Uterus (tissue), 3 donors: ENCODE measurements at regions not wholly inside any gene's neighbourhood (a gene's known extent, or its start where the extent isn't known, plus 50 kb on each side); places are given as distances from the start of the nearest gene placed in this dataset.

ENCODE experiments used
- DNase-seq, 2 donors: peaks; one replicate each; pipeline ENCODE4 v3.0.0-alpha.2; 2019 to 2020
- H3K27ac ChIP-seq, 2 donors: fragments of 200-600 bp; sonication (generic); 1 replicate in 1 of 2; 2 replicates in 1 of 2; pipeline ENCODE4 v1.5.1; 2016 to 2018
- H3K27me3 ChIP-seq, 2 donors: fragments of 200-600 bp; sonication (generic); one replicate each; pipeline ENCODE4 v1.5.1; 2018 to 2019; ENCODE audit warnings: control low read depth in 1 of 2
- H3K36me3 ChIP-seq, 2 donors: fragments of 200-600 bp; sonication (generic); one replicate each; pipeline ENCODE4 v1.5.1; 2019; ENCODE audit warnings: control low read depth in 1 of 2
- H3K4me1 ChIP-seq, 2 donors: fragments of 200-600 bp; sonication (generic); one replicate each; pipeline ENCODE4 v1.5.1; 2018 to 2019; ENCODE audit warnings: control low read depth in 1 of 2
- H3K4me3 ChIP-seq, 2 donors: fragments of 200-600 bp; sonication (generic); 1 replicate in 1 of 2; 2 replicates in 1 of 2; pipeline ENCODE4 v1.5.1; 2018 to 2019; ENCODE audit warnings: mild to moderate bottlenecking in 1 of 2
- H3K9me3 ChIP-seq, 2 donors: fragments of 200-600 bp; sonication (generic); one replicate each; pipeline ENCODE4 v1.5.1; 2019; ENCODE audit warnings: control low read depth in 1 of 2
- POLR2A ChIP-seq, 2 donors: fragments of 450-650 bp; IDR thresholded peaks; one replicate each; pipeline ENCODE4 v1.6.1; 2016; ENCODE audit warnings: antibody characterized with exemption in 2 of 2, mild to moderate bottlenecking in 1 of 2, moderate library complexity in 1 of 2
- intact Hi-C: fragments of 100-400 bp; cut with DNase I; formaldehyde crosslinking; loops from one replicate; pipeline ENCODE4 v1.15.1; 2023; ENCODE audit warnings: low total_unique reads
- TF ChIP-seq, protein P1 (sequence below), 4 experiments: fragments of 200-600 bp in 2 of 4; fragments of 450-650 bp in 2 of 4; sonication (generic) in 2 of 4; IDR thresholded peaks; one replicate each; pipeline ENCODE4 v1.5.1; 2016 to 2019; ENCODE audit warnings: antibody characterized with exemption in 4 of 4, mild to moderate bottlenecking in 2 of 4, moderate library complexity in 1 of 4
- donor health status: DM: yes; HTN: yes; CAD: no.

- TF ChIP-seq, protein P1, sequence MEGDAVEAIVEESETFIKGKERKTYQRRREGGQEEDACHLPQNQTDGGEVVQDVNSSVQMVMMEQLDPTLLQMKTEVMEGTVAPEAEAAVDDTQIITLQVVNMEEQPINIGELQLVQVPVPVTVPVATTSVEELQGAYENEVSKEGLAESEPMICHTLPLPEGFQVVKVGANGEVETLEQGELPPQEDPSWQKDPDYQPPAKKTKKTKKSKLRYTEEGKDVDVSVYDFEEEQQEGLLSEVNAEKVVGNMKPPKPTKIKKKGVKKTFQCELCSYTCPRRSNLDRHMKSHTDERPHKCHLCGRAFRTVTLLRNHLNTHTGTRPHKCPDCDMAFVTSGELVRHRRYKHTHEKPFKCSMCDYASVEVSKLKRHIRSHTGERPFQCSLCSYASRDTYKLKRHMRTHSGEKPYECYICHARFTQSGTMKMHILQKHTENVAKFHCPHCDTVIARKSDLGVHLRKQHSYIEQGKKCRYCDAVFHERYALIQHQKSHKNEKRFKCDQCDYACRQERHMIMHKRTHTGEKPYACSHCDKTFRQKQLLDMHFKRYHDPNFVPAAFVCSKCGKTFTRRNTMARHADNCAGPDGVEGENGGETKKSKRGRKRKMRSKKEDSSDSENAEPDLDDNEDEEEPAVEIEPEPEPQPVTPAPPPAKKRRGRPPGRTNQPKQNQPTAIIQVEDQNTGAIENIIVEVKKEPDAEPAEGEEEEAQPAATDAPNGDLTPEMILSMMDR (IDR thresholded peaks at IDR 0.05) = no peak
- no peak for TF ChIP-seq POLR2A (IDR thresholded peaks at IDR 0.05)
- Histone ChIP-seq H3K4me1 (no peaks in the 10 kb centered on the region), H3K27me3 (no peaks in the 10 kb centered on the region), H3K27ac (no peak overlapping the region), H3K4me3 (no peak overlapping the region), H3K36me3 (no peaks in the 10 kb centered on the region), H3K9me3 (no peaks in the 10 kb centered on the region)
- intact Hi-C loops = no loop called here
- no peak for DNase-seq
Observed at GRCh38 chr6:167510648-167511047, 185.8 kb downstream of the TTLL2 start.

GRCh38 chr6:167512696-167513375 is 187.9 kb downstream of the TTLL2 start:
- Histone ChIP-seq H3K27ac (no peak overlapping the region), H3K4me3 (no peak overlapping the region), H3K9me3 (no peaks in the 10 kb centered on the region), H3K36me3 (no peaks in the 10 kb centered on the region), H3K27me3 (no peaks in the 10 kb centered on the region), H3K4me1 (no peaks in the 10 kb centered on the region)
- TF ChIP-seq, protein P1 (IDR thresholded peaks at IDR 0.05) = no peak
- TF ChIP-seq POLR2A (IDR thresholded peaks at IDR 0.05) = no peak
- intact Hi-C loops = no loop called here
- DNase-seq = no peak

DNA sequence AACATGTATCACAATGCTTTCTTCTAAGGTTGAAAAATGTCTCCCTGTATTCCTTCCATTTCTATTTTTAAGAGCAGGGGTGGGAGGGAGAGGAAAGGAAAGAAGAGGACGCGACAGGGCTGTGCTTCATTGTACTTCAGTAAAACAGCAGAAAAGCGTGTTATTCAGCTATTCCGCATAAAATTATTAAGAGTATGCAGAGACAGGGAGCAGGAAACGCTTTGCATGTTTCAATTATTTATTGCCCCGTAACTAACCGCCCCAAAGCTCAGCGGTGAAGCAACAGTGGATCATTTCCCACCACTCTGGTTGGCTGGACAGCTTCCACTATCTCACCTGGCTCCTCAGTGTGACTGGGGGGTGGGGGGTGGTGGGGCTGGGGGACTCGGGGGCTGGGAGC is 188.9 kb downstream of the TTLL2 start:
- TF ChIP-seq, protein P1 (IDR thresholded peaks at IDR 0.05) = no peak
- no peak for TF ChIP-seq POLR2A (IDR thresholded peaks at IDR 0.05)
- intact Hi-C loops = no loop called here
- H3K36me3 ChIP-seq = no peaks in the 10 kb centered on the region

GRCh38 chr6:167514524-167514923 is 189.6 kb downstream of the TTLL2 start:
- Histone ChIP-seq H3K9me3 (no peaks in the 10 kb centered on the region), H3K27me3 (no peaks in the 10 kb centered on the region), H3K36me3 (no peaks in the 10 kb centered on the region), H3K4me1 (no peaks in the 10 kb centered on the region), H3K4me3 (no peak overlapping the region), H3K27ac (no peak overlapping the region)
- TF ChIP-seq, protein P1 (IDR thresholded peaks at IDR 0.05) = no peak
- no peak for TF ChIP-seq POLR2A (IDR thresholded peaks at IDR 0.05)
- intact Hi-C loops = no loop called here
- no peak for DNase-seq

More for the DNA sequence above, 188.9 kb downstream of the TTLL2 start:
- H3K27me3 ChIP-seq = no peaks in the 10 kb centered on the region
- H3K27ac ChIP-seq = peak overlapping the region in 1 of 2 donors; percentile 41
- no peaks in the 10 kb centered on the region for H3K9me3 ChIP-seq
- H3K4me1 ChIP-seq = no peaks in the 10 kb centered on the region
- no peak for DNase-seq
- H3K4me3 ChIP-seq = no peak overlapping the region

DNA sequence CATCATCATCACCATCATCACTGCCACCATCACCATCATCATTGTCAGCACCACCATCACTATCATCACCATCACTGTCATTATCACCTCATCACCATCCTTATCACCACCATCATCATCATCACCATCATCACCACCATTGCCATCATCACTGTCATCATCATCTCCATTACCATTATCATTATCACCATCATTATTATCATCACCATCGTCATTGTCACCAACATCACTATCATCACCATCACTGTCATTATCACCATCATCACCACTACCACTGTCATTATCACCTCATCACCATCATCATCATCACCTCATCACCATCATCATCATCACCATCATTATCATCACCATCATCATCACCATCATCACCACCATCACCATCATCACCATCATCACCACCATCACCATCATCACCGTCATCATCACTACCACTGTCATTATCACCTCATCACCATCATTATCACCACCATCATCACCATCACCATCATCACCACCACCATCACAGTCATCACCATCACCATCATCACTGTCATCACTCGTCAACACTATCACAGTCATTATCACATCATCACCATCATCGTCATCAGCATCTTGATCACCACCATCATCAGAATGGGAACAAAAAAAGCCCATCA is 191.1 kb downstream of the TTLL2 start:
- Histone ChIP-seq H3K27ac (no peak overlapping the region), H3K4me3 (no peak overlapping the region), H3K9me3 (no peaks in the 10 kb centered on the region), H3K36me3 (no peaks in the 10 kb centered on the region), H3K27me3 (no peaks in the 10 kb centered on the region), H3K4me1 (no peaks in the 10 kb centered on the region)
- intact Hi-C loops = no loop called here
- no peak for DNase-seq
- TF ChIP-seq, protein P1 (IDR thresholded peaks at IDR 0.05) = no peak
- TF ChIP-seq POLR2A (IDR thresholded peaks at IDR 0.05) = no peak
